ENCODE measurements at regions not wholly inside any gene's neighbourhood (a gene's known extent, or its start where the extent isn't known, plus 50 kb on each side); places are given as distances from the start of the nearest gene placed in this dataset.
"Not testable (repeated sequence)": the region's sequence is repeated elsewhere in the genome, so short reads cannot be mapped to it uniquely, and the experiment has no call there.

DNA sequence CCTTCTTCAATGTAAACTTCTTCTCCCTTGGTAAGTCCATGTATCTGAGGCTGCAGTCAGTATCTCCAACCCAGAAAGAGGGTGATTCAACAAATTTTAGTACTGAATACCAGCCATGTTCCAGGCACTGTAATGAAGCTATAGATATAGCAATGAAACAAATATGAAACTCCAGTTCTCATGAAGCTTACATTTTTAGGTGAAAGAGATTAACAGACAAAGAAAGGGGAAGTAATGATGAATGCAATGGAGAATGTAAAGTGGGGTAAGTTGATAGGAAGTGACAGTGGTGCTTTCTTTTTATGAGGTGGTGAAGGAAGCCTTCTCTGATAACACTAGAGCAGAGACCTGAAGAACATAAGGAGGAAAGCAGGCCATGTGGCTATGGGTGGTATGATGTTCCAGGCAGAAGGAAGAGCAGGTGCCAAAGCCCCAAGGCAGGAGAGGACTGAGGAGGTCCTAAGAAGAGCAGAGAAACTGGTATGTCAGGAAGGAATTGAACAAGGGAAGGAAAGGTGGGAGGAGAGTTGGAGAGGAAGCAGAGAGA, 143.6 kb downstream of the TFAP2B start:
- DNase-seq = no peak

DNA sequence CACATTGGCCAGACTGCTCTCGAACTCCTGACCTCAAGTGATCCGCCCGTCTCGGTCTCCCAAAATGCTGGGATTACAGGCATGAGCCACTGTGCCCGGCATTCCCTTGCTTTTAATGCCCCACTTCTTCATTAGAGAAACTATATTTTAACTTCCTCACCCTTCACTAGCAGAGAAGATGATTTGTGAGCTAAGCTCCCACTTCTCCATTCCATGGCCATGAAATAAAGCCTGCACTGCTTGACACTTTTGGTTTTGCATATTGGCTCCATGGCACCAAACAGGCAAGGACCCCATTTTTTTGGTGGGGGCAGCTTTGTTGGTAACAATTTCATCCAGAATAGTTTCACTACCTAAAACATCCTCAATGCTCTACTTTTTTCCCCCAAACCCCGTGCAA, 145.3 kb downstream of the TFAP2B start:
- no peak for DNase-seq

- no peak for DNase-seq
Measured at GRCh38 chr6:50965495-50965894, 146.8 kb downstream of the TFAP2B start.

- DNase-seq = no peak
Measured at GRCh38 chr6:50966532-50966931, 147.9 kb downstream of the TFAP2B start.

GRCh38 chr6:50966986-50967385, 148.3 kb downstream of the TFAP2B start:
- DNase-seq = no peak

GRCh38 chr6:50968246-50968645, 149.6 kb downstream of the TFAP2B start:
- not testable (repeated sequence) for DNase-seq

DNA sequence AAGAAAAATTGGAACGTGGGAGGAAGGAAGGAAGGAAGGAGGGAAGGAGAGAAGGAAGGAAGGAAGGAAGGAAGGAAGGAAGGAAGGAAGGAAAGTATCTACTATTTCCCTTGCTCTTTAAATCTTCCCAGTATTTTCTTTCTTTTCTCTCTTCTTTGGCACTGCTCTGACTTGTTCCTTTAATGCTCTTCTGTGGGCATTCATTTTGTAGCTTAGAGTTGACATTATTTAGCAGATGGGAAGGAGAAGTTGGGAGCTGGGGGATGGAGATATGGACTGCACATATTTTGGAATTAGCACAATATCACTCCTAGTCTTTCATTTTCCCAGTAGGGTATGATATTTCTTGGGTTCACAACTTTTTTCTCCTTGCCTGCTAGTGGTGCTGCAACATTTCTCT, 152.2 kb downstream of the TFAP2B start:
- no peak for DNase-seq

DNA sequence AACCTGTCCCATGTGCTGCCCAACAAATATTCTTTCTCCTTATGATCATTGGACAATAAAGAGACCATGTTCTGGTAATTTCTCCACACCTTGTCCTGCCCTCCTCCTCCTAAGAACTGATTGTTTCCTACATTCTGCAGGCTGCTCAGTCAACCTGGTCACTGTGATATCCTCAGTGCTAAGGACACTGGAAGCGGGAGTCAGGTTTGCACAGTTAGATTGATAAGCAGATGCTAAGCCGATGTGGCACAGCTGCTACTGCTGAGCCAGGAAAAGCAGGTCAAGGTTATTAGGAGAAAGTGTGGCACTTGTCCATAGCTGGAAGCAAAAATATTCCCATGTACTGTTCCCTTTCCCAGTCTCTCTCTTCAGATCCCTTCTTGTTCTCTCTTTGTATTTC, 154.8 kb downstream of the TFAP2B start:
- no peak for DNase-seq

DNA sequence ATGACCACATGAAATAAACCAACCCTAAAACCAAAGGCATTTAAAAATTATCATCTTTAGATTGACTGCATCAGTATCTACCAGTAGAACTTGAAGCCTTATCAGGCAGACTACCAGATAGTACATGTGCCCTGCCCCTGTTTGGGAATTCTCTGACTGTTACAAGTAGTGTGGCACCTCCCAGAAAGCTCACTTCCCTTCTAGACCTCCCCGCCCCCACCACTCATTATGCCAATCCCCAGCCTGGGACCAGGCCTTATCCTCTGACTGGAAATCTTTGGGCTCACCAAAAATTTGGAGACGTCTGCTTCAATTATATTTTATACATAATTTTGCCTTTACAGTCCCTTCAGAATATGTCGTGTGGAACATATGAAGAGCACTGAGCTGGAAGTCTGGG, 155.6 kb downstream of the TFAP2B start:
- DNase-seq = no peak

- no peak for DNase-seq
Measured at GRCh38 chr6:50975216-50975615, 156.5 kb downstream of the TFAP2B start.

DNA sequence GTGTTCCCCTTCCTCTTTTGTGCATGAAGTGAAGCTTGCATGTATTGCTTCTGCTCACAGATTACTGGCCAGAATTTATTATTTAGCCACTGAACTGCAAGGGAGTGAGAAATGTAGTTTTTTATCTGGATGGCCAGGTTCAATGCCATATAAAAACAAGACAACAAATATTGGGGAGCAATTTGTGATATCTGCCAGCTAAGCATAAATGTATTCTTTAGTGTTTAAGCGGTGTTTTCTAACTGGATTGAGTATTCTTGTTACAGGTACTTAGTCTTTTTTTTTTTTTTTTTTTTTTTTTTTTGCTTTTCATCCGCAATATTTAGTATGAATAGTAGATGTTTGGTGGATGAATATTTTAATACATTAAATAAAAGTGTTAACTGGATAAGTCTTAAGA, 158.2 kb downstream of the TFAP2B start:
- no peak for DNase-seq

DNA sequence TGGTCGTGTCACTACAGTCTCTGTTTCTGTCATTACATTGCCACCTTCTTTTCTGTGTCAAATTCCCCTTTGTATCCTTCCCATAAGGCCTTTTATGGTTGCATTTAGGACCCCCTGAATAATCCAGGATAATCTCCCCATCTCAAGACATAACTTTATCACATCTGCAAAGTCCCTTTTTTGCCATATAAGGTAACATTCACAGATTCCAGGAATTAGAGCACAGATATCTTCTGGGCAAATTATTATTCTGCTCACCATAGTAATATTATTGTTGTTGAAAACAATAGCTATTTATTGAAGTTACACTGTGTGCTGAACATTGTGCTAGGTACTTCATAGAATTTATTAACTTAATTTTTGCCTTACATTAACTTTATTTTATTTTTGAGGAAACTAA, 159.1 kb downstream of the TFAP2B start:
- DNase-seq = no peak

- no peak for DNase-seq
Measured at GRCh38 chr6:50978380-50979170, 159.9 kb downstream of the TFAP2B start.

- DNase-seq = no peak
Measured at GRCh38 chr6:50979171-50979525, 160.5 kb downstream of the TFAP2B start.

GRCh38 chr6:50984135-50984534, 165.5 kb downstream of the TFAP2B start:
- DNase-seq = no peak

DNA sequence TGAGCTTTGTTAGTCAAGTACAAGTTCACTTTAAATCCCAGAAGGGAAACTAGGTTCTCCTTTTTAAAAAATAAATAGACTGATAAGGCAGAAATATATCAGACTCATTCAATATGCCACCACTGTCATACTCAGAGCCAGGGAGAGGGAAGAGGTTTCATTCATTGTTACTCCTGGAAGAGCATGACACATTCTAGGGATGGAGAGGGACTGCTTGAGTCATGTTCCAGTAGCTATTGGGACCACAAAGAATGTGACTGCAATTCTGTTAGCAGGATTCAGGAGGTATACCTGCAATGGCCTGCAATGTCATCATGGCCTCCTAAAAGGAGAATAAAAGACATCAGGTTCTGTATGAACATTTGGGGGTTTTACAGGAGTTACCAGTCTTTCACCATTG, 167.6 kb downstream of the TFAP2B start:
- no peak for DNase-seq

DNA sequence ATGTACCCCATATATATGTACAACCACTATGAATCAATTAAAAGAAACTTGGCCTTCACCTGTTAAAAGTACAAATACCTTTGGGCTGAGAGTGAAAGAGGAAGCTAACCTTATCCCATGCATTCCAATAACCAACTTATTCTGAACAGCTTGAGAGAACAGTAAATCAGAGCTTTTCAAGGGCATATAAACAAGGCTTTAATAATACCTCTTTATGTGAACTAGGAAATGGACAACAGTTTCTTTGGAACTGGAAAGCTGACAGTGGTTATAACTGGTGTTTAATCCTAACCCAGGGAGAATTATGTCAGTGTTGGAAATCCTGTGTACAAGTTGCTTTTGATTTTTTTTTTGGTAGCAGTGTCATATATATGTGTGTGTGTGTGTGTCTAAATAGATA, 170.5 kb downstream of the TFAP2B start:
- no peak for DNase-seq

- DNase-seq = no peak
Measured at GRCh38 chr6:50990750-50991446, 172.2 kb downstream of the TFAP2B start.

DNA sequence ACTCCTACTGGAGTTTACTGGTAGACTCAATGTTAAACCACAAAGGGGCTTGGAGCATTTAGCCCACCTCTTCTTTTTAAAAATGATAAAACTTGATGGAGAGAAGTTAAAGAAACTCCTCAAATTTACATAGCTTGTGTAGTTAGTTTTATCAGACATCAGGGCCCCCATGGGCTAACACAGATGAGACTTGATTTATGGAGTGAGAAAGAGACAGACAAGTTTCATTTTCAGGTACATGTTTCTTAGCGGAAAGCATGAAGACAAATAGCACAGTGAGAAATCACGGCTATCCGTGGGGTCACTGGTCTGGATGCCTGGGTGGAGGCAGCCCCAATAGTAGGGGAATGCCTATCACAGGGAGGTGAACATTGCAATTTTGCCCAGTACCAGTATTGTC, 173.6 kb downstream of the TFAP2B start:
- no peak for DNase-seq

- DNase-seq = no peak
Measured at GRCh38 chr6:50992704-50993625, 174.3 kb downstream of the TFAP2B start.

DNA sequence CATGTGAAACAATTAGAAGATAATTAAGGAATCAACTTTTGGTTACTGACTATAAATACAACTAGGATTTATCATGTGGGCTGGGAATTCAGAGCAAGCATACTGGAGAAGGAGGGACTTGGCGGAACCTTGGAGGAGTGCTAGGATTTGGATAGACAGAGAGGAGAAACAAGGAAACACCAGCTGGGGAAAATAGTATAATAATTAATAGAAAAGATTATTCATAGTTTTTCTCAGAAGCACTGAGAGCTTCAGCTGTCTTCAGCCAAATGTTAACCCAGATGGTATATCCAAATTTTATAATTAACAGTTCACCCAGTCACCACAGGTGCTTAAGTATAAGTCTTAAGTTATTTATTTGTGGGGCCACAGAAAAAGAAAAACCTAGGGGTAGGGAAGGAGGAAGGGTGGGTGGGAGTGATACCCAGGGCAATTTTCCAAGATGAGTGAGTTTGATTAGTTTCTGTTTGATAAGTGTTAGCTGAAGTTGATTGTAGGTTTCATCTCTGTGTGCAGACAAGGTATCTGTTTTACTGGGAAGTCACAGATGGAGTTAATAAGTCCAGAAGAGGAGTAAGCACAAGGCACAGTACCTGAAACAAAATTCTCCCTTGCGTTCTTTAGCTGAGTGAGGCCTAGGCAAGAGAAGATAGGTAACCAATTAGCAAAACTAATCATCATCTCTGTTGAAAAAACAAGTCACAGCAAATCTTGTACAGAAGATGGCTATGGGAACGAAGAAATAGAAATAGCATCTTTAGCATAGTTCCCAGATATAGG, 175.5 kb downstream of the TFAP2B start:
- DNase-seq = no peak

DNA sequence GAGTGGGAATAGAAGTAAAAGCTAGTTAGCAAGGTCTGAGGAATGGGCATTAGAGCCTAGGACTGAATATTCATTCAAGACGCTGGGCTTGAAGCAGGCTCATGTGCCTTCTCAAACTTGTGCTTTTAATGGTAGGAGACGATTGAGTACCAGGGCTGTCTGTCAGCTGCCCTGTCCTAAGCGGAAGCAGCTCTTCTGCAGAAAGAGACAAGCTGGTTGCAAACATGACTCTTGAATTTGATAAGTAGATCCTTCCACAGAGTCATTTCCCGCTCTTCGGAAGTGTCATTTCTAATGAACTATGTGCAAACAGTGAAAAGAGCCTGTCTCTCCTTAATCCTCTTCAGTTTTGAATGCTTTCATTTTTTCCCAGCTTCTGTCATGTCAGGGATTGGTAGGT, 176.4 kb downstream of the TFAP2B start:
- no peak for DNase-seq

- no peak for DNase-seq
Measured at GRCh38 chr6:50998905-50999304, 180.2 kb downstream of the TFAP2B start.

Data from NCI-H446 (cell line).